Neural cell (in vitro differentiated cells): ENCODE measurements at regions not wholly inside any gene's neighbourhood (a gene's known extent, or its start where the extent isn't known, plus 50 kb on each side); places are given as distances from the start of the nearest gene placed in this dataset.

Source experiments
- H2AFZ ChIP-seq: fragments of 200-600, 300-800 bp; sonication (generic), shearing (Covaris generic); 2 replicates; pipeline ENCODE4 v1.6.0; 2014; ENCODE audit warnings: low read depth, mild to moderate bottlenecking, antibody characterized with exemption, low read length, moderate library complexity
- H3F3A ChIP-seq: fragments of 200-600 bp; shearing (Covaris generic); 2 replicates; pipeline ENCODE4 v1.6.1; 2016; ENCODE audit warnings: mild to moderate bottlenecking, moderate library complexity, mixed read lengths, antibody characterized with exemption, low read length; ENCODE audit not compliant: insufficient read depth, poor library complexity, severe bottlenecking
- H3K27ac ChIP-seq: fragments of 200-600, 300-800 bp; sonication (generic), shearing (Covaris generic); 2 replicates; pipeline ENCODE4 v1.5.1; 2014; ENCODE audit warnings: mild to moderate bottlenecking, low read length, moderate library complexity
- H3K27me3 ChIP-seq: fragments of 300-800, 200-600 bp; sonication (generic), shearing (Covaris generic); 2 replicates; pipeline ENCODE4 v1.6.0; 2014; ENCODE audit warnings: mild to moderate bottlenecking, low read depth, low read length, moderate library complexity; ENCODE audit not compliant: insufficient read depth
- H3K36me3 ChIP-seq: fragments of 300-800, 200-600 bp; sonication (generic), shearing (Covaris generic); 2 replicates; pipeline ENCODE4 v1.5.1; 2014; ENCODE audit warnings: mild to moderate bottlenecking, antibody characterized with exemption, low read length, moderate library complexity; ENCODE audit not compliant: insufficient read depth
- H3K4me2 ChIP-seq: fragments of 300-800, 200-600 bp; sonication (generic), shearing (Covaris generic); 2 replicates; pipeline ENCODE4 v1.6.0; 2014; ENCODE audit warnings: mild to moderate bottlenecking, low read length
- H3K4me3 ChIP-seq: fragments of 300-800, 200-600 bp; sonication (generic), shearing (Covaris generic); 2 replicates; pipeline ENCODE4 v1.5.1; 2014; ENCODE audit warnings: mild to moderate bottlenecking, low read length, moderate library complexity
- H3K79me2 ChIP-seq: fragments of 200-600 bp; shearing (Covaris generic); replicated peaks from 2 replicates; pipeline ENCODE4 v1.6.0; 2014; ENCODE audit warnings: mild to moderate bottlenecking, low read length, moderate library complexity; ENCODE audit not compliant: insufficient read depth
- H3K9ac ChIP-seq: fragments of 300-800, 200-600 bp; sonication (generic), shearing (Covaris generic); 2 replicates; pipeline ENCODE4 v1.6.1; 2016; ENCODE audit warnings: mild to moderate bottlenecking, low read length, mixed read lengths
- H3K9me2 ChIP-seq: fragments of 200-600 bp; shearing (Covaris generic); 2 replicates; pipeline ENCODE4 v1.6.1; 2016; ENCODE audit warnings: mild to moderate bottlenecking, low read length, mixed read lengths; ENCODE audit not compliant: insufficient read depth
- H3K9me3 ChIP-seq: fragments of 200-600, 300-800 bp; sonication (generic), shearing (Covaris generic); 2 replicates; pipeline ENCODE4 v1.6.1; 2016; ENCODE audit warnings: mild to moderate bottlenecking, mixed run types, low read length, moderate library complexity, mixed read lengths
- H4K20me1 ChIP-seq: fragments of 200-600 bp; shearing (Covaris generic); 2 replicates; pipeline ENCODE4 v1.6.1; 2016; ENCODE audit warnings: mild to moderate bottlenecking, mixed run types; ENCODE audit not compliant: insufficient read depth
- CTCF ChIP-seq: fragments of 450-650 bp; IDR thresholded peaks from 2 replicates; pipeline ENCODE4 v1.5.1; 2014; ENCODE audit warnings: antibody characterized with exemption, mild to moderate bottlenecking, moderate library complexity; ENCODE audit not compliant: poor library complexity, severe bottlenecking
- EP300 ChIP-seq: fragments of 450-650 bp; conservative IDR thresholded peaks from 2 replicates; pipeline ENCODE4 v1.6.1; 2014; ENCODE audit warnings: antibody characterized with exemption, mild to moderate bottlenecking, moderate library complexity; ENCODE audit not compliant: poor library complexity, severe bottlenecking
- EZH2 ChIP-seq: fragments of 200-600, 300-800 bp; shearing (Covaris generic), sonication (generic); IDR thresholded peaks from 2 replicates; pipeline ENCODE4 v1.6.1; 2014; ENCODE audit warnings: antibody characterized with exemption, low read length, borderline replicate concordance, mild to moderate bottlenecking; ENCODE audit not compliant: insufficient read depth, poor library complexity, severe bottlenecking
- MXI1 ChIP-seq: fragments of 450-650 bp; conservative IDR thresholded peaks from 2 replicates; pipeline ENCODE4 v1.6.1; 2014; ENCODE audit warnings: antibody characterized with exemption, mild to moderate bottlenecking; ENCODE audit not compliant: poor library complexity, severe bottlenecking
- POLR2AphosphoS5 ChIP-seq: IDR thresholded peaks from 2 replicates; pipeline ENCODE4 v1.6.1; 2012
- RAD21 ChIP-seq: fragments of 450-650 bp; conservative IDR thresholded peaks from 2 replicates; pipeline ENCODE4 v1.6.1; 2014; ENCODE audit warnings: antibody characterized with exemption, mild to moderate bottlenecking, moderate library complexity
- REST ChIP-seq: IDR thresholded peaks from 2 replicates; pipeline ENCODE4 v1.6.1; 2012; ENCODE audit warnings: borderline replicate concordance
- SMC3 ChIP-seq: fragments of 450-650 bp; conservative IDR thresholded peaks from 2 replicates; pipeline ENCODE4 v1.6.1; 2014; ENCODE audit warnings: antibody characterized with exemption, mild to moderate bottlenecking, moderate library complexity; ENCODE audit not compliant: poor library complexity
- TAF1 ChIP-seq: IDR thresholded peaks from 2 replicates; pipeline ENCODE4 v1.6.1; 2012; ENCODE audit warnings: low read depth

GRCh38 chr5:143543358-143544255 lies 140.1 kb upstream of the NR3C1 start:
- Histone ChIP-seq H3K27me3 (no peaks in the 10 kb centered on the region), H3K9me3 (no peaks in the 10 kb centered on the region), H3K27ac (no peak overlapping the region), H3K9me2 (no peaks in the 10 kb centered on the region), H3F3A (no peaks in the 10 kb centered on the region), H3K9ac (no peak overlapping the region), H3K79me2 (no peaks in the 10 kb centered on the region), H3K4me2 (no peak overlapping the region), H4K20me1 (no peaks in the 10 kb centered on the region), H3K4me3 (no peak overlapping the region), H3K36me3 (no peaks in the 10 kb centered on the region), H2AFZ (no peak overlapping the region)
- TF ChIP-seq RAD21 (no peak), SMC3 (no peak), MXI1 (no peak), EP300 (no peak), EZH2 (no peak), TAF1 (no peak), CTCF (no peak), POLR2AphosphoS5 (no peak), REST (no peak)

- Histone ChIP-seq H3K27ac (no peak overlapping the region), H3K9me3 (no peaks in the 10 kb centered on the region), H3K9ac (no peak overlapping the region), H3K36me3 (no peaks in the 10 kb centered on the region), H3K9me2 (no peaks in the 10 kb centered on the region), H4K20me1 (no peaks in the 10 kb centered on the region), H3F3A (no peaks in the 10 kb centered on the region), H3K4me2 (no peak overlapping the region), H2AFZ (no peak overlapping the region), H3K4me3 (no peak overlapping the region), H3K27me3 (no peaks in the 10 kb centered on the region), H3K79me2 (no peaks in the 10 kb centered on the region)
- TF ChIP-seq TAF1: no peak
- no peak for TF ChIP-seq POLR2AphosphoS5
- no peak for TF ChIP-seq EZH2
- no peak for TF ChIP-seq REST
- TF ChIP-seq RAD21: no peak
- no peak for TF ChIP-seq CTCF
- TF ChIP-seq MXI1: no peak
- TF ChIP-seq SMC3: no peak
- TF ChIP-seq EP300: no peak
Measured at GRCh38 chr5:143542798-143543144, 139.3 kb upstream of the NR3C1 start.
